ENCODE measurements at regions not wholly inside any gene's neighbourhood (a gene's known extent, or its start where the extent isn't known, plus 50 kb on each side); places are given as distances from the start of the nearest gene placed in this dataset.

- Mint-ChIP-seq H3K4me3 (no peak overlapping the region), H3K9me3 (no peaks in the 10 kb centered on the region), H3K36me3 (ENCODE audit: low read depth) (no peaks in the 10 kb centered on the region), H3K27ac (ENCODE audit: unreplicated experiment) (no peak overlapping the region), H3K27me3 (ENCODE audit: low read depth) (peaks cover 39% of the 10 kb centered on the region), H3K4me1 (peaks cover 5% of the 10 kb centered on the region)
- TF ChIP-seq CTCF (conservative IDR thresholded peaks at IDR 0.05): no peak
- DNase-seq (ENCODE audit: low read depth, low spot score): no peak
These were observed 242.6 kb downstream of the TFAP2C start for GRCh38 chr20:56871691-56872090.

DNA sequence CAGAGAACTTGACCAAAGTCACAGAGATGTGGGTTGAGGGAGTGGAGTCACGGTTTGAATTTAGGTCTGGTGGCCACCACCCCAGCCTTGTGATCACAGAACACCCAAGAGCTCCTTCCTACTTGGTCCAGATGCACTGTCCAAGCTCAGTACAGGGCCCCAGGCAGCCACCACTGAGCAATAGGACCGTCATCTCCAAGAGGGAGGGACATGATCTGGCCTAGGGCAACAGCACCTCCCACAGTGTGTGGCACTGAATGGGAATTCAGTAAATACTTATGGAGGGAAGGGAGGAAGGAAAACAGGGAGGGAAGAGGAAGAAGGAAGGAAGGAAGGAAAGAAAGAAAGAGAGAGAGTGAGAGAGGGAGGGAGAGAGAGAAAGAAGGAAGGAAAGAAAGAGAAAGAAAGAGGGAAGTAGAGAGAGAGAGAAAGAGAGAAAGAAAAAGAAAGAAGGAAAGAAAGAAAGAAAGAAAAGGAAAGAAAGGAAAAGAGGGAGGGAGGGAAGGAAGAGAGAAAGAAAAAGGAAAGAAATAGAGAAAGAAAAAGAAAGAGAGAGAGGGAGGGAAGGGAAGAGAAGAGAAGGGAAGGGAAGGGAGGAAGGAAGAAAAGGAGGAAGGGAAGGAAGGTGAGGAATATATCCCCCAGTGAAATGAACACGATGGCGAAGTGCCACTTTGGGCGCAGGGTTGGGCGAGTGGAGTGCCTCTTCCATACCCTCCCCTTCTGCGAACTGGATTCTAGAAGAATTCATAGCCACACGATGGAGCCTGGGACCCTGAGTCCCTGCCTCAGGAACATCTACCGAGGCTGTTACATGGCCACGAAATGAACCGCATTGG, 243.7 kb downstream of the TFAP2C start:
- Mint-ChIP-seq H3K9me3 (no peaks in the 10 kb centered on the region), H3K4me1 (peaks cover 5% of the 10 kb centered on the region), H3K27me3 (ENCODE audit: low read depth) (peaks cover 37% of the 10 kb centered on the region), H3K36me3 (ENCODE audit: low read depth) (no peaks in the 10 kb centered on the region), H3K27ac (ENCODE audit: unreplicated experiment) (no peak overlapping the region), H3K4me3 (no peak overlapping the region)
- no peak for DNase-seq (ENCODE audit: low read depth, low spot score)
- no peak for TF ChIP-seq CTCF (conservative IDR thresholded peaks at IDR 0.05)

DNA sequence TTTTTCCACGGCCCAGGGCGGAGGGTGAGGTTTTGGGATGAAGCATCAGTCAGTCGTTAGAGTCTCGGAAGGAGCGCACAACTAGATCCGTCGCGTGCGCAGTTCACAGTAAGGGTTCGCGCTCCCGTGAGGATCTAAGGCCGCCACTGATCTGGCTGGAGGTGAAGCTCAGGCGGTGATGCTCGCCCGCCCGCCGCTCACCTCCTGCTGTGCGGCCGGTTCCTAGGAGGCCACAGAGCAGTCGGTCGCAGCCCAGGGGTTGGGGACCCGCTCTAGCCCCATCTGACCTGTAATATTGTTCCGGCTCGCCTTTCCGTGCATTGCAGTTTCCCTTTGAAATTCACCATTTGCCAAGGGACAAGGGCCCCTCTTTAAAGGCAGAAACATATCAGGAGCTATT, 244.7 kb downstream of the TFAP2C start:
- Mint-ChIP-seq H3K27me3 (ENCODE audit: low read depth) (peaks cover 39% of the 10 kb centered on the region), H3K4me3 (no peak overlapping the region), H3K27ac (ENCODE audit: unreplicated experiment) (no peak overlapping the region), H3K36me3 (ENCODE audit: low read depth) (no peaks in the 10 kb centered on the region), H3K9me3 (no peaks in the 10 kb centered on the region), H3K4me1 (peaks cover 5% of the 10 kb centered on the region)
- no peak for DNase-seq (ENCODE audit: low read depth, low spot score)
- no peak for TF ChIP-seq CTCF (conservative IDR thresholded peaks at IDR 0.05)

- no peaks in the 10 kb centered on the region for H3K36me3 Mint-ChIP-seq (ENCODE audit: low read depth)
- H3K27ac Mint-ChIP-seq (ENCODE audit: unreplicated experiment): no peak overlapping the region
- H3K27me3 Mint-ChIP-seq (ENCODE audit: low read depth): peaks cover 31% of the 10 kb centered on the region
- no peak for TF ChIP-seq CTCF (conservative IDR thresholded peaks at IDR 0.05)
- H3K4me3 Mint-ChIP-seq: no peak overlapping the region
- peaks cover 5% of the 10 kb centered on the region for H3K4me1 Mint-ChIP-seq
- no peak for DNase-seq (ENCODE audit: low read depth, low spot score)
- H3K9me3 Mint-ChIP-seq: no peaks in the 10 kb centered on the region
These were observed 246.1 kb downstream of the TFAP2C start for GRCh38 chr20:56875052-56875659.

DNA sequence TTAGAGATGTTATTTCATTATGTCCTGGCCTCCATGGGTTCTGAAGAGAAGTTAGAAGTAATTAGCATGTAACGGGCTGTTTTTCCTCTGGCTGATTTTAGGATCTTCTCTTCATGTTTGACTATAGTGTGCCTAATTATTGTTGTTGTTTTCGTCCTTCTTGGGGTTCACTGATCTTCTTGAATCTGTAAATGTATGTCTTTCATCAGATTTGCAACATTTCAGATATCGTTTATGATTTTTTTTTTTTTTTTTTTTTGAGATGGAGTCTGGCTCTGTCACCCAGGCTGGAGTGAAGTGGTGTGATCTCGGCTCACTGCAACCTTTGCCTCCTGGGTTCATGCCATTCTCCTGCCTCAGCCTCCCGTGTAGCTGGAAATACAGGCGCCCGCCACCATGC, 246.7 kb downstream of the TFAP2C start:
- Mint-ChIP-seq H3K27me3 (ENCODE audit: low read depth) (peaks cover 29% of the 10 kb centered on the region), H3K4me1 (peaks cover 5% of the 10 kb centered on the region), H3K4me3 (no peak overlapping the region), H3K9me3 (no peaks in the 10 kb centered on the region), H3K27ac (ENCODE audit: unreplicated experiment) (no peak overlapping the region), H3K36me3 (ENCODE audit: low read depth) (no peaks in the 10 kb centered on the region)
- TF ChIP-seq CTCF (conservative IDR thresholded peaks at IDR 0.05): no peak
- no peak for DNase-seq (ENCODE audit: low read depth, low spot score)
